ENCODE measurements at regions not wholly inside any gene's neighbourhood (a gene's known extent, or its start where the extent isn't known, plus 50 kb on each side); places are given as distances from the start of the nearest gene placed in this dataset.

DNA sequence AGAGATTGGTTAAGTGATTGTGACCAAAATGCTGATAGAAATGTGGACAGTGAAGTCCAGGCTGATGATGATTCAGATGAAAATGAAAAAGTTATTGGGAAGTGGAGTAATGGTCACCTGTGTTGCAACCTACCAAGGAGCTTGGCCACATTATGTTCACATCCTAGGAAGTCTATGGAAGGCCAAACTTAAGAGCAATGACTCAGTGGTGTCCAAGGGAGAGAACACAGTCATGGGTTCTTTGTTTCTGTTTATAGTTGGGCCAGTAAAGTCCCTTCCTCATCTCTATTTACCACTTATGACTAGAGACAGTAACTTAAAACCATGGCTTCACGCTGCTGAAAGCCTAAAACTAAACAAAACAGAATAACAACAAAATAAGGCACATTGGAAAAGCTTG lies 555.3 kb upstream of the DAB2 start:
- no peak for TF ChIP-seq CTCF (conservative IDR thresholded peaks at IDR 0.05; ENCODE audit: low read depth, low read length)
- no peak for TF ChIP-seq EZH2 (IDR thresholded peaks at IDR 0.05; ENCODE audit: low read length, unreplicated experiment)
- no peak for TF ChIP-seq EZH2phosphoT487 (IDR thresholded peaks at IDR 0.05; ENCODE audit: borderline replicate concordance, low read length)
